ENCODE measurements at regions not wholly inside any gene's neighbourhood (a gene's known extent, or its start where the extent isn't known, plus 50 kb on each side); places are given as distances from the start of the nearest gene placed in this dataset.

GRCh38 chr14:62409169-62409568, 636.1 kb downstream of the KCNH5 start:
- H2BK5ac ChIP-seq (ENCODE audit: insufficient read length, low read length) = no peak overlapping the region
- peaks cover 2% of the 10 kb centered on the region; the same call in 1 of the 2 replicates for H3K4me1 ChIP-seq (ENCODE audit: insufficient read depth, low read length)
- no peak overlapping the region for H3K27ac ChIP-seq (ENCODE audit: insufficient read length, low read depth, low read length)
- no peak overlapping the region for H4K91ac ChIP-seq (ENCODE audit: insufficient read length, low read depth, low read length)
- H3K23ac ChIP-seq (ENCODE audit: insufficient read length, low read depth, low read length) = no peak overlapping the region
- H4K20me1 ChIP-seq (ENCODE audit: control insufficient read depth, insufficient read depth, insufficient read length) = no peaks in the 10 kb centered on the region
- TF ChIP-seq CTCF (conservative IDR thresholded peaks at IDR 0.05) = no peak
- H3K56ac ChIP-seq (ENCODE audit: insufficient read length, low read depth, low read length) = no peak overlapping the region
- H2AK5ac ChIP-seq (ENCODE audit: insufficient read length, low read length) = no peak overlapping the region
- H3K18ac ChIP-seq (ENCODE audit: insufficient read length, low read depth, low read length) = no peak overlapping the region
- H3T11ph ChIP-seq (ENCODE audit: low read length) = no peak overlapping the region
- no peak overlapping the region for H3K4me2 ChIP-seq (ENCODE audit: insufficient read depth, insufficient read length, low read length)
- H2AFZ ChIP-seq (ENCODE audit: low read length) = no peak overlapping the region
- H2BK120ac ChIP-seq (ENCODE audit: low read depth, low read length, poor library complexity, severe bottlenecking) = no peak overlapping the region
- Mint-ChIP-seq H3K4me1 (peaks cover 13 to 14% of the 10 kb centered on the region in 2 experiments), H3K4me3 (no peak overlapping the region), H3K36me3 (ENCODE audit: insufficient read depth in 1 of 3, low read depth in 3 of 3) (peaks cover 0 to under 1% (median 0%) of the 10 kb centered on the region in 3 experiments; a peak in 1 of 7 replicates), H3K9me3 (peaks cover under 1 to 1% of the 10 kb centered on the region in 2 experiments; a peak in 3 of 5 replicates), H3K27ac (peak overlapping the region in 1 of 3 experiments; percentile 51; a peak in 2 of 7 replicates), H3K27me3 (ENCODE audit: low read depth) (no peaks in the 10 kb centered on the region)
- H2BK15ac ChIP-seq (ENCODE audit: low read depth, low read length) = no peak overlapping the region
- no peaks in the 10 kb centered on the region for H3K23me2 ChIP-seq (ENCODE audit: insufficient read length, low read depth, low read length, poor library complexity, severe bottlenecking)
- no peak for DNase-seq
- no peaks in the 10 kb centered on the region for H3K27me3 ChIP-seq (ENCODE audit: insufficient read depth, low read length)
- no peaks in the 10 kb centered on the region for H3K9me3 ChIP-seq (ENCODE audit: control insufficient read depth, low read depth, low read length)
- no peak overlapping the region for H2BK12ac ChIP-seq (ENCODE audit: insufficient read length, low read depth, low read length)
- WGBS (ENCODE audit: extremely low coverage, insufficient read length, low lambda C conversion rate) = no CpG with 5 or more reads among the region's 4 CpGs
- no peak overlapping the region for H4K5ac ChIP-seq (ENCODE audit: insufficient read length, low read depth, low read length)
- H3K14ac ChIP-seq (ENCODE audit: insufficient read depth, low read length) = no peak overlapping the region
- no peaks in the 10 kb centered on the region for H3K79me2 ChIP-seq (ENCODE audit: insufficient read depth, low read length)
- H4K8ac ChIP-seq (replicated peaks; ENCODE audit: insufficient read length, low read depth, low read length) = no peak overlapping the region
- H3K4ac ChIP-seq (ENCODE audit: low read depth, low read length) = no peak overlapping the region
- H3K9ac ChIP-seq (ENCODE audit: extremely low read depth, insufficient read length, low read length) = no peak overlapping the region
- H3K79me1 ChIP-seq (ENCODE audit: insufficient read depth, low read depth, low read length, poor library complexity, severe bottlenecking) = no peaks in the 10 kb centered on the region
- no peak overlapping the region for H2BK20ac ChIP-seq (ENCODE audit: low read depth, low read length, poor library complexity, severe bottlenecking)

Data from H9 (cell line).